ENCODE measurements at regions not wholly inside any gene's neighbourhood (a gene's known extent, or its start where the extent isn't known, plus 50 kb on each side); places are given as distances from the start of the nearest gene placed in this dataset.

DNA sequence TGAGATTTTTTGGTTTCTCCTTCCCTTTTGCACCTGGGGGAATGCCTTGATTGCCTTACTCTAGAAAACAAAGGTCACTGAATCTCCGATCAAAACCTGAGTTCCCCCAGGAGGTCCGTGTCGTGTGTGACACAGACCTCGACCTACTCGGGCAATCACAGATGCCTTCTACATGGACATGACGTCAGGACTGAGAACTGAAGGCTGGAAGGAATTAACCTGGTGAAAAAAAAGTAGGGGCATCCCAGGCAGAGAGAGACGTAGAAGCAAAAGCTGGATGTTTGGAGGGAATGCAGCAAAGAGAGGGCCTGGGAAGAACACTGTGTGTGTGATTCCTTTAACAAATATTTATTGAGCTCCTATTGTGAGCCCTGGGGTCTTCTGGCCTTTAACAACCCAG is 178.0 kb downstream of the PRDM2 start:
- DNase-seq: no peak

DNA sequence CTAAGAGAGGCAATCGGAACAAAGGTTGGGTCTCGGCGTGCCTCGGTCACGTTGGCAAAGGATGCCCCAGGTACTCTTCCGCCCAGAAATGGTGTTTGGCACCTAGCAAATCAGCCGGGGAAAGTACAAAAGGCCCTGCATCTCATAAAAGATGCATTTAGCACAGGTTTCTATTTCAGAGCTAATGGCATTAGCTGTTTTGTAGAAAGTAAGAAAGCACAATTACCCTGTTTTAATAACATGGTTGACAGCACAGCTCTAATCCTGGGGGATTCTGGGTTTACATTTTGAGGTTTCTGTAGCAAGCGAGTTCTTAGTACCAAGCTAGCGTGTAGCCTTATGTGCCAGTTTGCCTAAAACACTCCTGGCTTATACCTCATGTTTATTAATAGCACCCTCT is 178.5 kb downstream of the PRDM2 start:
- DNase-seq: no peak

DNA sequence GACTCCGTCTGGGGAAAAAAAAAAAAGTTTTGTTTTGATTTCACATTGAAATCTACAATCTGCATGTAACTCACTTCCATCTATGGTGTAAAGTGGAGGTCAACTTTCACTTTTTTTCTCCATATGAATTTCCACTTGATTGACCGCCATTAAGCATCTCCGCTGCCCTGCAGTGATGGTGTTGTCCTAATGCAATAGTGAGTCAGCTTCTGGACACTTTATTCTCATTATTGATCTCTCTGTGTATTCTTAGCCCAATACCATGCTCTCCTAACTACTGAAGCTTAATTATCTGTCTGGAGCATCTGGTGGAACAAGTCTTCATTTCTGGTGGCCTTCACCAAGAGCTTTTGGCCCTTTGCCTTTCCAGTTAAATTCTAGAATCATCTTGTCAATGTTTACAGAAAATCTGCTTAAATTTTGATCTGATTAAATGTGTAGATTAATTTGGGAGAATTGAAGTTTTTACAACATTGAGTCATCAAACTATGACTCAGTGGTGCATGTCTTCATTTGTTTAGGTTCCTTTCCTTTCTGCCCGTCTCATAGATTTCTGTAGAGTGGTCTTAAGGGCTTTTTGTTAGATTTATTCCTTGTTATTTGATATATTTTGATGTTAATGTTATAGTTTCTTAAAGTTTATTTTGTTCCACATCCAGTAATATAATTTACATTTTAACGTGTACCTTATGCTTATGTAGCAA is 181.5 kb downstream of the PRDM2 start:
- no peak for DNase-seq

DNA sequence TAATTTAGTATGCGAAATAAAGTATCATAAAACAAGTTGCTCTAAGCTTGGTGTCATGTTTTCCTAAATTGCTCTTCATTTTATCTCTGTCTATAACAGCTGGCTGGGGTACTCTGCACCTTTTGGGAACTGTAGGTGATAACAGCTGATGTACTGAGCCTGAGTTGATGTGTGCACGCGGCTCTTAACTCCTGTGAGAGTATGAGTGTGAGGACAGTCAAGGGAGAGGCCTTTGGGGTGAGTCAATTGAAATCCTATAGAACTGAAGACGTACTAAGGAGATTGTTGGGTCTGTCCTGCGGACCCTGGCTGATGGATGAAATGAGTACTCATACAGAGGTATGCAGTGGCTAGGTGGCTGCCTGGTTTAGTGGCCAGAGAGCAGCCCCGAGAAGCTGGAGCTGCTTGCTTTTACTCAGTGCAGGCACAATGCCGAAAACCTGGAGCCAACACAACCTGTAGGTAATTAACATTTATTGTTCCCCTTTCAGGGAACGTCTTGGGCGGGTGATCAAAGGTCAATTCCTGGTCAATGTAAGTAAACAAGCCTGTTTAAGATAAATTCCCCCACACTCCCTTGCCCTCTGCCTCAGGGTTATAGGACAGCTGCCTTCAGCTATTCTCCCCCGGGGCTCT is 188.5 kb downstream of the PRDM2 start:
- DNase-seq: no peak

DNA sequence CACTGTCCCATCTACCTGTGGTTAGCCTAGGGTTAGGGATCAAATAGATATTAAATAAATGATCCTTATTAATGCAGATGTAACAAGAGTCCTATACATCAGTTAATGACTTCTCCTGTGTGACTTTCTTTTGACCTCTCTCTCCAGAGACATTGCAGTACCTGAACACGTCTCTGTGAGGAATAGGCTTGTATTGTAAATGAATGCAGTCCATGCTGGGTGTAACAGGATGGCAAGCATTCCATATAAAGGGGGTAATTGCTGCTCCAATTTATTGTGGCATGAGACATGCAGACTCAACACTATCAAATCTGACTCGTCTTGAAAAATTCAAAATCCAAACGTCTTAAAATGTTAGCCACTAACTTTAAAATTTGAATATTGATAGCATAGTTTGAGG is 189.5 kb downstream of the PRDM2 start:
- no peak for DNase-seq

DNA sequence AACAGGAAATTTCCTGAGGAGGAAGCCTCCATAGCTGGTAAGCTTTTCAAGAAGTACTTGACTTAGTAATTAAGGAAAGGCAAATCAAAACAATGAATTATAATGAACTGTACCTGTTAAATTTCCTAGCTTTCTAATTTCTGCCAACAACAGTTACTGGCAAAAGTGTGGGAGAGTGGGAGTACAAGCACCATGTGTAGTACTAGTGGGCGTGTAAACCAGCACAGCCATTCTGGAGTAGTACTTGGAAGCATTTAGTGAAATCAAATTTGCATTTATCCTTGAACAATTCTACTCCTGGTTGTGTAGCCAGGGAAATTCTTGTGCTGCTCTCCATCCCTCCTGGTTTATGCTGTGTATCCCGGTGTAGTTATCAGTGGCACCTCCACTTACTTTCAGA is 190.8 kb downstream of the PRDM2 start:
- no peak for DNase-seq

DNA sequence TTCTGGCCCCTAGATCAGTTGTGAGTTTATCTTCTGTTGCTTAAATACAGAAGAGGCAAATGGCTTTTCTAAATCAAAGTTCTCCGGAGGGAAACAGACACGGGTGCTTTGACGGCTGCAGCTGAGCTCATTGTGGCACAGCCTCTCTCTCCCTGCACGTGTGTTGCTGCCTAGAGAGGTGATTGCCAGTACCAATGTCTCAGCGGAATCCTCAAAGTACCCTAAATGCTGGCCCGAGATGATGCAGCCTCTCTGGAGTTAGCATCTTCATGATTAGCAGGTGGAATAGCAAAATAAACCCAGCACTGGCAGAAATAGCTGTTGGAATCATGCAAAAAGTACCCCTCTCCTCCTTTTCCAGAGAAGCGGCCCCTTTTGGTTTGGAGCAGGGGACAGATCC is 192.2 kb downstream of the PRDM2 start:
- DNase-seq: no peak

DNA sequence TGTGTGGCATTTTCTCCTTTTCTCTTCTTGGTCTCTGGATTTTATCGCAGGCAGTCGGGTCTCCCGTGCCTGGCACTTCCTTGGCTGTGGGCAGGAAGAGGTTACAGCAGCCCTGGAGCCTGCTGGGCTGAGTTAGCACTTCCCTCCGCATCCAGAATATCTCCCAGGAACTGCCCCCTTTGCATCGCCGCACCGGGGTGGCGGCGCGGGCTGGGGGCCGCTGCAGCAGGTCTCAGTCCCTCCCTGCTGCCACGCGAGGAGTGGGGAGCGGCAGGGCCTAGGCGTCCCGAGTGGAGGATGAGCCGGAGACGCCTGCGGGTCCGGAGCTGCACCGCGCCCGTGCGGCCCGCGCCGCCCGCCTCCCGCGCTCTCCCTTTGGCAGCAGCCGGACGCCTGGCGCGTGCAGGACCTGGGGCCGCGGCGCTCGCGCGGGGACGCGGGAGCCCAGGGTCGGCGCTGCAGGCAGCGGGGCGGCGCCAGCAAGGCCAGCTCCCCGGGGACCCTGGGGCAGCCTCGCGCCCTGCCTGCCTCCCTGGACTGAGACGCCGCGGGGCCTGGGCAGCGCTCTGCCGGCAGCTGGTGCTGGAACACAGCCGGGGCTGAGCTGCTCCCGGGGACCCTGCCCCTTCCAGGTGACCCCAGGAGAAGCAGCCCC is 192.8 kb downstream of the PRDM2 start:
- DNase-seq: peak; percentile 30

DNA sequence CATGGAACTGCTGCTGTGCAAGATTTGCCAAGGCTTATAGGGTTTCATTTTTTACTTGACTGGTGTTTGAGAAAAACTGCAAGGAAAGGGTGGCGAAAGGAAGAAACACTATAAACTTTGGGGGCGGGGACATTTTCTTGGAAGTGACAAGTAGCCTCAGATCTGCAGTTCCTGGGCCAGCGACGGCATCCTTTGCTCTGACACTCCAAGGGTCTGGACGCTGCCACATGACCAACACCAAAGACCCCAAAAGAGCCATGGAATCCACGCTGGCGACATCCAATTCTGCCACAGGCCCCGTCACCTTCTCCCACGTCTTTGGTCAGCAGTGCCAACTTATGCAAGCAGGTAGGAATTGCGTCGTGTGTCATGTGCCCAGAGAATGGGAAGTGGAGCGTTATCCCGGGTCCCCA is 193.4 kb downstream of the PRDM2 start:
- DNase-seq: no peak

DNA sequence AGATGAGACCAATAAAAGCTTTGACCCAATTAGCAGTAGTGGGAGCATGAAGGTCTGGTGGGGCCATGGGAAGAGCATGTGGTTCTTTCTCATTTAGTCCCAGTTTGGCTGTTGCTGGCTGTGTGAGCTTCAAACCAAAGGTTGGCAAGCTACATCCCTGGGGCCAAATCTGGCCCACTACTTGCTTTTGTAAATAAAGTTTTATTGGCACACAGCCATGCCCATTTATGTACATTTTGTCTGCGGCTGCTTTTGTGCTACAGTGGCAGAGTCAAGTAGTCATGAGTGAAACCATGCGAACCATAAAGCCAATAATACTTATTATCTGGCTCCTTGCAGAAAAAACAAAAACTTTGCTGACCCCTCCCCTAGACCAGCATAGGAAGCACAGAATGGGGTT is 196.9 kb downstream of the PRDM2 start:
- no peak for DNase-seq

DNA sequence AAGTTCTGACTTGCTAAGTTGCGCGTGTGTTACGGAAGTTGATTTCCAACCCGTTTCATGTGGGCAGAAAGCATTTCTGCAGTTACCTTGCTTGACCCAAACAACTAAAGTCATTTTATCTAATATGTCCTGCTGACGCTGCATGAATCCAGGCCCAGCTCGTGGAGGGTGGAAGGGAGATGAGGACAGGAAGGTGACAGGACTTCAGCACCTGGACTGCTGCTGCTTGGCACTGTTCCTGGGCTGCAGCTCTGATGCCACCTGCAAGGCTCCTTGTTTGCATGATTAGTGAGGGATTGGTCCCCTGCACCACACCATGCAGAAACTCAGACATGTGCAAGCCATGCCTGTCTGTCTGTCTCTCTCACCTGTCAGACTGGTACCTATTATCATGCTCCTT is 198.4 kb downstream of the PRDM2 start:
- DNase-seq: no peak

DNA sequence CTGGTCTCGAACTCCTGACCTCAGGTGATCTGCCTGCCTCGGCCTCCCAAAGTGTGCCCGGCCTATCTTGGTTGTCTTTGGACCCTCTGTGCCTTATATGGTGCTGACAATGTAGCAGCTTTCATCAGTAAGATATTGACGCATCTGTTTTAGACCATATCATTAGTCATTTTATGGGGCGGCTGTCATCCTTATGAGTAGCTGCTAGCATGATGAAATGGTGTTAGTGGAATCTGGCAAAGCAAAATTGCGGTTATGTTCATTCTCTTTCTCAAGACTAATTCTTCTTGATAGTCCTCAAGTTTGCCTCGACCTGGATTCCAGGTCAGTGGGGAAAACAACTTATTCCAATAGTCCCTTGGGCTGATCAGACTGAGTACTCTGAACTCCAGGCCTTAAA is 199.9 kb downstream of the PRDM2 start:
- no peak for DNase-seq

DNA sequence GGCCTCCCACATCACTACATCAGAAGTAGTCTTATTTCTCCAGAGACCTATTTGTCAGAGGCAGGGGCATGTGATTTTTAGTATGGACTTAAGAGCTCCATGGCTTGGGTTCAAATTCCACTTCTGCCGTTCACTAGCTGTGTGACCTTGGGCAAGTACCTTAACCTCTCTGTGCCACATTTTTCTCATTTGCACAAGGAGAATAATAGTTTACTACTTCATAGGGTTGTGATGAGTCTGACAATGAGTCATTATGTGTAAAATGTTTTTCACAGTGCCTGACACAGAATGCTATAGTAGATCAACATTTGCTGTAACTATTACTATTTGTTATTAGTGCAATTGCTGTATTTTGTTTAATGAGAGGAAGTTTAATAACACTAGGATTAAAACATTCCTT is 200.6 kb downstream of the PRDM2 start:
- DNase-seq: no peak

DNA sequence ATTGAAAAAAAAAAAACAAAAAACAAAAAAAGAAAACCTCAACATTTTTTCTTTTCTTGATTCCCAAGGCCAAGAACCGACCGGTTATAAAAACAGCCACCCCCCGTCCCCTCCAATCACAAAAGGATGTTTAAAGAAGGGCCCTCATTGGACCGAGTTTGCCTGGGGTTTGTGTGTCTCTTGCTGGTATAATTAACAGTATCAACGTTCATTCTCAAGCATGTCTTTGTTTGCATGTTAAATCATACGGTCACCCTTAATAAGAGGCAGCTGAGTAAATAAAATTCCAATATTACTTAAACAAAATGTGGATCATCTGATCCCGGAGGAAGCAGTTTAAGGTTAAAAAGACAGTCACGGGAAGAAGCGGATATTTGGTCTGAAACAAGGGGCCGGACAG is 201.1 kb downstream of the PRDM2 start:
- DNase-seq: peak; percentile 29

DNA sequence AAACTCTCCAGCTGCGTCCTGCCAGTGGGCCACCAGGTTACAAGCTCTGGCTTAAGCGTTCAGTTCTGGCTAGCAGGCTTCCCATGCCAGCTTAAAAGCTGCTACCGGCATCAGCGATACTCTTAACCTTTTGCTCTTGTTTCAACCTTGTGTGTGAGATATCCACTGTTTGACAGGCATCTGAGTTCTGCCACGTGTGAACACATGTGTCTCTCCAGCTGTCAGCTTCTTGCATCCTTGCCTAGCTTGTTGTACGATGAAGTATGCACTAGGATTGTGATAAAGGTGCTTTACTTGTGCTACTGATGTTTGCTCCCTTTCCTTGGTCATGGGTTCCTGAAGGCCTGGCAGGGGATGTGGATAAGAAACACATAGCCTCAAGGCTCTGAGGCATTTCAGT is 201.6 kb downstream of the PRDM2 start:
- no peak for DNase-seq

DNA sequence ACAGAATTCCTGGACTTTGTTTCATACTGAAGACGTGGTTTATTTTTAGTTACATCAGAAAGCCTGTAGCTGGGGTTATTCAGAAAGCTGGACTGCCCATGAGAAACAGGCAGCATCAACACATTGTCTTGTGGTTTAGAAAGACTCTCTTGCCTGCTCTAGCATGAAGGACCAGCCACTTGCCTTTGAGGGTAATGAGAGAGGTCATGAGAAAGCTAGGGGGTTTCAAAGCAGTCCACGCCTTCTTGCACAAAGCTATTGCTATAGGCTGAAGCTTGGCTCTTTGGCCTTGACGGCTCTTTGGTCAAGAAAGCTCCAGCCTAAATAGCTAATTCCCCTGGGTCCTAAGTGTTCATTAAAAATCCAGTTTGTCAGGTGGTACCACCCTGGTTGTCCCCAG is 208.1 kb downstream of the PRDM2 start:
- DNase-seq: no peak

DNA sequence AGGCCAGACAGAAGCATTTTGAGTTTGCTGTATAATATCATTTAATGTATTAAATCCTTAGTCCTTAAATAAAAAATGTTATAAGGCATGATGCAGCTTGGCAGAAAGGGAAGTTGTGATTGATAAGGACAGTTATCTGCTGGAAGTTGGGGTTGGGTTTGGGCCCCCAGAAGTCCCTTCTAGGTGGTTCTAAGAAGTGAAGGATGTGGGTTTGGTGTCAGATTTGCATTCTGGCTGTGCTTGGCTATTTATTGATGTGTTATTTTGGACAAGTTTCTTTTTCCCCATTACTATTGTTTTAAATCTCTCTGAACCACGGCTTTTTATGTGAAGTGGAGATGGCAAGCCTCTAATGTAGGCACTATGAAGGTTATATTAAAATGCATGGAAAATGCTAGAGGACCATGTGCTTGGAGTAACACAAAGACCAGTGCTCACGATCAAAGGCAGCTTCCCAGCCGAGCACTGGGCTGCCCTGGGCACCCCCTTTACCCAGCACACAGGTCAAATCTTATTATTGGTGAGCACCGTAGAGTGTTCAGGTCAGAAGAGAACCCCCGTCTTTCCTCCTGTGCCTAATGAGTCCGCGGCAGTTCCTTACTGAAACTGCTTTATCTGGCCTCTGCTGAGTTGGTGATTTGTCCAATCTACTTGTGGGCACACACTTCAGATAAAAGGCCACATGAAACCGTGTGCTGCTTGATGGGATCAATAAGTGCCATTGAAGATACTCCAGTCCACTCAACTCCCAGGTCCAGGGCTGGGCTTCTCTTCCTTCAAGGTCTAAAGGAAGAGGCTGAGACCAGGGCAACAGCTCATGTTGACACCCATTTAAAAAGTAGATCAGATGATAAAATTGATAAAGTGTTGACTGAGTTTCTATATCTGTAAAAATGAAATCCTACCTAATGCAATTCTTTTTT is 212.0 kb downstream of the PRDM2 start:
- DNase-seq: no peak

DNA sequence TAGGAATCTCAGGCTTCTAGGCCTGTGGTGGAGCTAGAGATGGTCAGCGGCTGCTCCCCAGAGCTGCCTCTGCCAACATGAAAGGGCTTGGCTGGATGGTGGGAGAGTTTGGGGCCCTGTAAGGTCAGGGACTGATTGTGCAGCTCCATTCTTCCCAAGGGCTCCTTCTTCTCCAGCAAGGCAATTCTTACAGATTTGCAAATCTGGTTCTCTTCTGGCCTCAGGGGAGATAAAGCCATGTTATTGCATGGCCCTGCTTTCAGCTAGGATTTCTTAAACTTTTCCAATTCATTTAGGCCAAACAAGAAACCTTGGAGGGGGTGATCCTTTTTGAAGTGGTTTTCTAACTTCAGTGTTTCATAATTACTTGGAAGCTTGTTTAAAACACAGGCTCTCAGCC is 213.4 kb downstream of the PRDM2 start:
- DNase-seq: no peak

DNA sequence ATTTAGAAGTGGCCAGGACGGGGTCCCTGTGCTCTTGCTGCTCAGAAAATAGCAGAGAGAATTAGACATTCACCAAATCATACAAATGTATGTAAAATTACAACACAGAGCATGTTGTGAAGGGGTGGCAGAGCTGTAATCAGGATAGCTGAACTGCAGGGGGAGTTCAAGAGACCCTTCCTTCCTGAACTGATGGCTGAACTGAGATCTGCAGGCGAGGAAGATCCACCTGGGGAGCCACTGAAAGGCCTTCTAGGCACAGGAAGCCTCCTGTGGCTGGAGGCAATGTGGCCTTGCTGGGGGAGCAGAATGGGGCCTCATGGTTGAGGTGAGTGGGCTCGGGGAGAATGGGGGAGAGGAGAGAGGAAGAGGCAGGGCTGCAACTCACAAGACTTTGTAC is 216.5 kb downstream of the PRDM2 start:
- DNase-seq: no peak

DNA sequence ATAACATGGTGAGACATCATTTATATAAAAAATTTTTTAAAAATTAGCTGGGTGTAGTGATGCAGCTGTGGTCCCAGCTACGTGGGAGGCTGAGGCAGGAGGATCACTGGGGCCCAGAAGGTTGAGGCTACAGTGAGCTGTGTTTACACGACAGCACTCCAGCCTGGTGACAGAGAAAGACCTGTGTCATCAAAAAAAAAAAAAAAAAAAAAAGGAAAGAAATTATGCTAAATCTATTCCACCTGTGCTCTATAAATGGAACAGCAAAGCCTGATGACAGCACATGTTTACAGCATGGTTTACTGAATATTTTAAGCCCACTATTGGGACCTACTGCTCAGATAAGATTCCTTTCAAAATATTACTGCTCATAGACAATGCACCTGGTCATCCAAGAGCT is 217.6 kb downstream of the PRDM2 start:
- DNase-seq: no peak

DNA sequence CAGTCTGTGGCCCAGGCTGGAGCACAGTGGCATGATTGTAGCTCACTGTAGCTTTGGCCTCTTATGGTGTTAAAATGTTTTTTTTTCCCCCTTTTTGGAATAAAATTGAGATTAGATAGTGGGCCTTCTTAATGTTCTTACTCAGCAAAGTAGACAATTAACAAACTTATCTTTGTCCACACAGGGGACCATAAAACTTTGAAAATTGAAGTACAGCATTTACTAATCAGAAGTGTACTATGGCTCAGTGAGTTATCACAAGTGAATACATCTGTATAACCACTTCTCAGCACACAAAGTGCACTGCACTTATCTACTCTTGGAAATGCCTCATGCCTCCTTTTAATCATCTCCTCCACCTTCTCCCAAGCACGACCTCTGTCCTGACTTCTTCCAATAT is 218.9 kb downstream of the PRDM2 start:
- no peak for DNase-seq

DNA sequence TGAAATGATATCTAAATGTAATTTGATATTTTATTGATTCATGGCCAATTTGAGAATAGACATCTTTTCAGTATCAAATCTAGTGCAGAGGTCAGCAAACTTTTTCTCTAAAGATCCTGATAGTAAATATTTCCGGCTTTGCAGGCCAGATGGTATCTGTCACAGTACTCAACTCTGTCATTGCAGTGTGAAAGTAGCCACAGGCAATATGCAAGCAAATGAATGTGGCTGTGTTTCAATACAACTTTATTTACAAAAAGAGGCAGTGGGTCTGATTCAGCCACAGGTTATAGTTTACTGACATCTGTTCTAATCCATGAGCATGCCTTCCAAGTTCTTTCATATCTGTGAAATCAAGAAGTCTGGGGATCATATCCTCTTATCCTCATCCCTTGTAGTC is 221.2 kb downstream of the PRDM2 start:
- DNase-seq: no peak

DNA sequence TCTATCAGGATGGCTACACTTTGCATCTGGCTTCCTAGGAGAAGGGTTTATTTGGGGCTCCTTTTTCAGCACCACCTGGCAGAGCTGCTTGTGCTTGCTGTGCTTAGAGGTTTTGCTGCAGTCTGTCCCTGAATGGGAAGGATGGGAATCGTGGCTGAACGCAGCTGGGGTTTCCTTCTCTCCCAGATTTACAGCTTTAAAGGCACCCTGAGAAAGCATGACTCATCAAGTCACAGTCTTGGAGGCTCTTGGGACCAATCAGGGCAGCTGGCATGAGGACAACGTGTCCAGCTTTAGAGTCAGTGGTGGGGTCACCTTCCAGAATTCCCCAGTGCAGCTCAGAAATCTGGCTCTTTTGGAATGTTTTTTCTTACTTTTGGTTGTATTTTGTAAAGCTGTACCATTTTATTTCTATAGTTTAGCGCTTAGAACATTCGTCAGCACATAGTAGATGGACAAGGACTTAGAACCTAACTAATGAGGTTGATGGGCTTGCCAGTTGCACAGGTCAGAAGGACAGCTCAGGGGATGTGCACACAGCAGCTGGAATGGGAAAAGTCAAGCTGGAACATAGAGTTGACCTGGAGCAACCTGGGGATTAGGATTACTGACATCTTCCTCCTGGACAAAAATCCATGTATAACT is 222.6 kb downstream of the PRDM2 start:
- no peak for DNase-seq
